Omental fat pad (tissue), 3 donors: ENCODE measurements at regions not wholly inside any gene's neighbourhood (a gene's known extent, or its start where the extent isn't known, plus 50 kb on each side); places are given as distances from the start of the nearest gene placed in this dataset.

Experiments used
- ATAC-seq: fragments of 150-250 bp; one replicate; pipeline ENCODE4 v1.9.1; 2016; ENCODE audit warnings: mild to moderate bottlenecking, moderate library complexity; ENCODE audit not compliant: low FRiP score
- DNase-seq: peaks from one replicate; pipeline ENCODE4 v3.0.0-alpha.2; 2019; ENCODE audit warnings: low spot score
- TF ChIP-seq, protein P1 (sequence below), 3 donors: fragments of 450-650 bp; IDR thresholded peaks; one replicate each; pipeline ENCODE4 v1.5.1; 2016 to 2017; ENCODE audit warnings: antibody characterized with exemption in 3 of 3, mild to moderate bottlenecking in 3 of 3, moderate library complexity in 2 of 3

GRCh38 chr12:30874455-30875321 is 51.9 kb upstream of the TSPAN11 start:
- ATAC-seq = no peak
- no peak for DNase-seq
- TF ChIP-seq, protein P1, sequence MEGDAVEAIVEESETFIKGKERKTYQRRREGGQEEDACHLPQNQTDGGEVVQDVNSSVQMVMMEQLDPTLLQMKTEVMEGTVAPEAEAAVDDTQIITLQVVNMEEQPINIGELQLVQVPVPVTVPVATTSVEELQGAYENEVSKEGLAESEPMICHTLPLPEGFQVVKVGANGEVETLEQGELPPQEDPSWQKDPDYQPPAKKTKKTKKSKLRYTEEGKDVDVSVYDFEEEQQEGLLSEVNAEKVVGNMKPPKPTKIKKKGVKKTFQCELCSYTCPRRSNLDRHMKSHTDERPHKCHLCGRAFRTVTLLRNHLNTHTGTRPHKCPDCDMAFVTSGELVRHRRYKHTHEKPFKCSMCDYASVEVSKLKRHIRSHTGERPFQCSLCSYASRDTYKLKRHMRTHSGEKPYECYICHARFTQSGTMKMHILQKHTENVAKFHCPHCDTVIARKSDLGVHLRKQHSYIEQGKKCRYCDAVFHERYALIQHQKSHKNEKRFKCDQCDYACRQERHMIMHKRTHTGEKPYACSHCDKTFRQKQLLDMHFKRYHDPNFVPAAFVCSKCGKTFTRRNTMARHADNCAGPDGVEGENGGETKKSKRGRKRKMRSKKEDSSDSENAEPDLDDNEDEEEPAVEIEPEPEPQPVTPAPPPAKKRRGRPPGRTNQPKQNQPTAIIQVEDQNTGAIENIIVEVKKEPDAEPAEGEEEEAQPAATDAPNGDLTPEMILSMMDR (IDR thresholded peaks at IDR 0.05) = no peak

DNA sequence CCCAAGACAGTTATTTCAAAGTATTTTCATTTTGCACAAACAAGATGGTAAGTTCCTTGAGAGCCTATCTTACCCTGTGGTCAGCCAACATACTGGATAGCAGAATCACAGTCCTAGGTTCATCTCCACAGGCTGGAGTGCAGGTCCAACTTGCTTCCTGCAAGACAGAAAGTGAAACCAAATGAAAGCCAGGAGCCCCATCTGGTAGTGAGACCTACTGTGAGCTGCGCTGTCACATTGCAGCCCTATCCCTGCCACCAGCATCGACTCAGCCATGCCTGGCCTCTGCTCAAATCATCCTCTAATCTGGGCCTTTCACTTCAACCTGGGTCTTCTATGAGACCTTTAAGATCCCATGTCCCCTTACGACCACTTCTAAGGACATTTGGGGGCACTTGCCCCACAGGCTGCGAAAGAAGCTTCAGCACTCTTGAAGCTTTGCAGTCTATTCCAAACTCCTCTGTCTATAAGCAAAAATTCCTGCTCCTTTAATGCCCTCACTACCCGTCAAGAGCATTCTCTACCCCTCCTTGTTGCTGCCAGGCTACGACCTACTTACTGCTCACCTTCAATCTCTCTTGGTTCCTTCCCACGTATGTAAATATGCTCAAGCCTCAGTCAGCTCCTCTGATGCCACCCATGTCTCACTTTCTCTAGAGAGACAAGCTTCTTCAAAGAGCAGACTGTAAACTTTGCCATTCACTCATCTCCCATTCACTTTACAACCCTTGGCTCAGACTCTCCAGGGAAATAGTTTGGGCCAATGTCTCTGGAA is 55.9 kb upstream of the TSPAN11 start:
- TF ChIP-seq, protein P1 (IDR thresholded peaks at IDR 0.05) = no peak
- DNase-seq (no peak), ATAC-seq (no peak)

DNA sequence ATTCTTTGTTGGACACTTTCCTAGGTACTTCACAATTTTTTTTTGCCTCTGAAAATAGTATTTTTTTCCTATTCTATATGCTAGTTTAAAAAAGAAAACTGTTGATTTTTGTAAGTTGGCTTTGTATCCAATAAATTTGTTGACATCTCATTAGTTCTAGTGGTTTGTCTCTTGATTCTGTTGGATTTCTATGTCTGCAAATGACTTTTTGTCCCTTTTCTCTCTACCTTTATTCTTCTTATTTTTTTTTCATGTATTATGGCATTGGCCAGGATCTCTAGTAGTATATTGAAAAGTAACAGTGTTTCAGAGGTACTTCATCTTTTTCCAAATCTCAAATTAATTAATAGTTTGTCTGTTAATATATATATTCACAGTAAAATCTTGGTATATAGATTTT is 59.1 kb upstream of the TSPAN11 start:
- TF ChIP-seq, protein P1 (IDR thresholded peaks at IDR 0.05) = no peak
- no peak for ATAC-seq
- no peak for DNase-seq

GRCh38 chr12:30866256-30866655 is 60.3 kb upstream of the TSPAN11 start:
- ATAC-seq (no peak), DNase-seq (no peak)
- TF ChIP-seq, protein P1 (IDR thresholded peaks at IDR 0.05) = no peak

- TF ChIP-seq, protein P1 (IDR thresholded peaks at IDR 0.05) = no peak
- ATAC-seq (no peak), DNase-seq (no peak)
These were observed 62.7 kb upstream of the TSPAN11 start for GRCh38 chr12:30863839-30864238.

GRCh38 chr12:30862486-30862885 is 64.1 kb upstream of the TSPAN11 start:
- TF ChIP-seq, protein P1 (IDR thresholded peaks at IDR 0.05) = no peak
- DNase-seq (no peak), ATAC-seq (no peak)
